Effector memory CD8-positive, alpha-beta T cell (primary cell): ENCODE measurements at regions not wholly inside any gene's neighbourhood (a gene's known extent, or its start where the extent isn't known, plus 50 kb on each side); places are given as distances from the start of the nearest gene placed in this dataset.

Experiments used
- ATAC-seq: fragments of 150-1000 bp; cut with Tn5 transposase; replicated peaks from 2 replicates; pipeline ENCODE4 v1.10.0; 2021; ENCODE audit warnings: mild to moderate bottlenecking, moderate library complexity
- DNase-seq, 3 experiments: peaks; one replicate each; pipeline ENCODE4 v3.0.0; 2021
- H3K27ac Mint-ChIP-seq, 2 donors: one replicate each; pipeline ENCODE4 v1.8.0; 2022; ENCODE audit warnings: mild to moderate bottlenecking in 2 of 2, mixed read lengths in 2 of 2, moderate library complexity in 2 of 2
- H3K27me3 Mint-ChIP-seq, 2 donors: one replicate each; pipeline ENCODE4 v1.8.0; 2022; ENCODE audit warnings: mixed read lengths in 2 of 2
- H3K36me3 Mint-ChIP-seq: one replicate; pipeline ENCODE4 v1.8.0; 2022; ENCODE audit warnings: mild to moderate bottlenecking, moderate library complexity, mixed read lengths; ENCODE audit not compliant: insufficient read depth
- H3K4me1 Mint-ChIP-seq, 2 donors: one replicate each; pipeline ENCODE4 v1.8.0; 2022; ENCODE audit warnings: low read depth in 2 of 2, mixed read lengths in 2 of 2
- H3K4me3 Mint-ChIP-seq, 2 donors: one replicate each; pipeline ENCODE4 v1.8.0; 2022; ENCODE audit warnings: mild to moderate bottlenecking in 2 of 2, mixed read lengths in 2 of 2, moderate library complexity in 2 of 2
- H3K9me3 Mint-ChIP-seq, 2 donors: one replicate each; pipeline ENCODE4 v1.8.0; 2022; ENCODE audit warnings: mixed read lengths in 2 of 2

DNA sequence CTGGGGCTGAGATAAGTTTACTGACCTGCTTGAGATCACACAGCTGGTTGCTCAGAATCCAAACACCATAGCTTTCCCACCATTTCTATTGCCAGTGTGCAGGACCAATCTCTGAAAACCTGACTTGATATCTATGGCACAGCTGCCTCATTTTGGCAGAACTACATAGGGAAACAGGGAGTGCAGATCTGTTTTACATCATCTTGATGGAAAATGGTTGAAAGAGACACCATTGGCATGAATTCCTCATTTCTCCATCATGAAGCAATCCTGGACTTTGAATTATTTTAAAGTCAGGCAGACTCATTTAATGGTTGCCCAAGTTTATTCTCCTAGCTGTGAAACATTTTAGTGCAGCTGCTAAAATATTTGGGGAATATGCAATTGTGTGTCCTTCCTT lies 1628.2 kb upstream of the SLC10A2 start:
- ATAC-seq (no peak), DNase-seq (no peak)
- Mint-ChIP-seq H3K4me1 (no peaks in the 10 kb centered on the region), H3K27ac (no peak overlapping the region), H3K9me3 (peaks cover 0 to 7% of the 10 kb centered on the region in 2 donors), H3K4me3 (no peak overlapping the region), H3K27me3 (no peaks in the 10 kb centered on the region), H3K36me3 (no peaks in the 10 kb centered on the region)

DNA sequence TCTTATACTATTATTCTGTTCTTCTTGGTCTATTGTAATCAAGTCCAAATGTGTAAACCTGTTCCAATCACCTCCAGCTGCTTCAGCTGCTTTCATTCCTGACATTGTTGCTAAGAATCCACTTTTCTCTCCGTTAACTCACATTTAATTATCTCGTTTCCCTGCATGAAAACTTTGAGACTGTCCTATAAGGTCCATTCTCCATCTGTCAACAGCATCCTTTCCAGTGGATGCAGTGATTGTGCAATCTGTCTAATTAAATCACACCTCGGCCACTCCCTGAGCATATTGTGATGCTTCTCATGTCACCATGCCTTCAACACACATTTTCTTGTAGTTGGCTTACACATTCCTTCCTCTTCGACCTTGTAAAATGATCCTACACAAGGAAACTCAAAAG lies 1626.9 kb upstream of the SLC10A2 start:
- DNase-seq (no peak), ATAC-seq (no peak)
- H3K9me3 Mint-ChIP-seq = peaks cover 0 to 7% of the 10 kb centered on the region in 2 donors
- no peaks in the 10 kb centered on the region for H3K27me3 Mint-ChIP-seq
- H3K27ac Mint-ChIP-seq = no peak overlapping the region
- no peaks in the 10 kb centered on the region for H3K4me1 Mint-ChIP-seq
- no peak overlapping the region for H3K4me3 Mint-ChIP-seq
- H3K36me3 Mint-ChIP-seq = no peaks in the 10 kb centered on the region

DNA sequence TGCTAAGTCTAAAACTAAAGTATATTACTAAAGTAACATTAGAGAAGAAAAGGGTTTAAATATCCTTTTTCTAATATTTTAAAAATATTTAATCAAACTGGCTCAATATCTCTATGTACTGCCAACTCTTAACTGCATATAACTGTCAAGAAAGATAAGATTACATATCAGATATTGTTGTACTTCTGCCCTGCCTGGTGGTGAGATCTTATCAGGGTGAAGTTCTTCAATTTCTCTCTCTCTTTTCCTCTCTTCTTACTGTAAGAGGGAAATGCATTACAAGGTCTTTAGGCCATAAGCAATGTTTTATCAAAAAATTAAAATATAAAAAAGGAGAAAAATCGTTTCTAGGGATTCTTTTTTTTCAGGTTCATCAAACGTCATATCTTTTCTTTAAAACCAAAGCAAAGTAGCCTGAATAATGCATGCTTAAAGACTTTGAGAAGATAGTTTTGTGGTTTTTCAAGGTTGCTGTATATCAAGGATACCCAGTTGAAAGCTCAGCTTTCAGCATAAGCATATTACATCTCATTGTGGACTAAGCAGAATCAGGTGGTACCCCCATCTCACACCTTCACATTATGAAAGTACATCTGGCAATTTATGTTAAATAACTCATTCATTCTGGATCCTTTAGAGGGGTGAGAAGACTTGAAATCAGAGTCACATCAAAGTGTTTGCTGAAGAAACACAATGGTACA lies 1625.7 kb upstream of the SLC10A2 start:
- Mint-ChIP-seq H3K4me3 (no peak overlapping the region), H3K9me3 (peaks cover 0 to 5% of the 10 kb centered on the region in 2 donors), H3K27me3 (no peaks in the 10 kb centered on the region), H3K36me3 (no peaks in the 10 kb centered on the region), H3K4me1 (no peaks in the 10 kb centered on the region), H3K27ac (no peak overlapping the region)
- ATAC-seq = no peak
- no peak for DNase-seq

DNA sequence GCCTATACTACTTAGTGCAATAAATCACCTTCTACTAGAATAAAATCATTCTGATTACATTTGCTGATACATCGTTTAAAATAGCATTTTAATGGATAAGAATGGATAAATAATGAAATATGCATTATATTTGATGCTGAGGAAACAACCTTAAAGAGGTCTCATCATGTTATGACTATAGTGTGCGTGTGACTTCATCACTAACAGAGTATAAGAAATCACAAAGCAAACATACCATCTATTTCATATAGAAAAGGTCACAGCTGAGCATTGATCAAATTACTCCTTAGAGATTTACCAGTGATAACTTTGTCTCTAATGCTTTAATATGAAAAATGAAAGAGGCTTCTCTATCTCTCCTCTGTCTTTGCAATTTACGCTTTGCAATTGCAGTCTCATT lies 1620.3 kb upstream of the SLC10A2 start:
- Mint-ChIP-seq H3K4me1 (no peaks in the 10 kb centered on the region), H3K27ac (no peak overlapping the region), H3K9me3 (peaks cover 0 to 6% of the 10 kb centered on the region in 2 donors), H3K4me3 (no peak overlapping the region), H3K27me3 (no peaks in the 10 kb centered on the region), H3K36me3 (no peaks in the 10 kb centered on the region)
- ATAC-seq = no peak
- DNase-seq = no peak

DNA sequence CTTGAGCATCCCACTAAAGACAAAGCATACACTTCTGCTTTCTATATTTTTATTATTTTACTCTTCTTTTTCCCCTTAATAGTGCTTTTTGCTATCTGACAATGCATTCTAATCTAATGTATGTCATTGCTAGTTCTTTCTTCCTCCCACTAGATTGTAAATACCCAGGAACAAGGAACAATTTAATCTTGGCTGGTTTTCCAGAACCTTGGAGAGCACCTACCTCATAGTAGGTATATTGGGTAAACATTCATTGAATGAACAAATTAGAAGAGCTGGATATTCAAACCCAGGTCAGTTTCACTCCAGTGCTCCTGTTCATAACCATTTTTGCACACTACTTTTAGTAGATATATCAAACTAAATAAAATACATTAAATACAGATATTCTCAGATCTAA lies 1617.6 kb upstream of the SLC10A2 start:
- H3K4me1 Mint-ChIP-seq = no peaks in the 10 kb centered on the region
- peaks cover 0 to 4% of the 10 kb centered on the region in 2 donors for H3K9me3 Mint-ChIP-seq
- no peak overlapping the region for H3K4me3 Mint-ChIP-seq
- ATAC-seq = no peak
- no peaks in the 10 kb centered on the region for H3K27me3 Mint-ChIP-seq
- no peak overlapping the region for H3K27ac Mint-ChIP-seq
- H3K36me3 Mint-ChIP-seq = no peaks in the 10 kb centered on the region
- DNase-seq = no peak

DNA sequence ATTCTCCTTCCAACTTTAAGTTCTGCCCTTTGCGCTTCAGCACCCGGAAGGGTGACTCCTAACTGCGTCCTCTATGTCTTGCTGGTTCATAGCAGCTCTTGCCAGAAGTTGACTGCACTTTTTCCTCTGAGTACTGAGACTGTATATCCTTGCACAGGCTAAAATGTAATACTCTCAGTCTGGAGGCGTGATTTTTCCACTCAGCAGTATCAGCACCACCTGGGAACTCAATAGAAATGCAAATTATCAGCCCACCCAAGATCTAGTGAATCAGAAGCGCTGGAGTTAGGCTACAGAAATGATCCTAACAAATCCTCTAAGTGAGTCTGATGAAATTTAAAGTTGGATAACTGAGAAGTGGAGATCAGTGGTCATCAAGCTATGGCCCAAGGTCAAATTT lies 1611.9 kb upstream of the SLC10A2 start:
- Mint-ChIP-seq H3K4me3 (no peak overlapping the region), H3K27ac (no peak overlapping the region), H3K4me1 (no peaks in the 10 kb centered on the region), H3K36me3 (no peaks in the 10 kb centered on the region), H3K27me3 (no peaks in the 10 kb centered on the region), H3K9me3 (peaks cover 0 to 6% of the 10 kb centered on the region in 2 donors)
- no peak for ATAC-seq
- no peak for DNase-seq

DNA sequence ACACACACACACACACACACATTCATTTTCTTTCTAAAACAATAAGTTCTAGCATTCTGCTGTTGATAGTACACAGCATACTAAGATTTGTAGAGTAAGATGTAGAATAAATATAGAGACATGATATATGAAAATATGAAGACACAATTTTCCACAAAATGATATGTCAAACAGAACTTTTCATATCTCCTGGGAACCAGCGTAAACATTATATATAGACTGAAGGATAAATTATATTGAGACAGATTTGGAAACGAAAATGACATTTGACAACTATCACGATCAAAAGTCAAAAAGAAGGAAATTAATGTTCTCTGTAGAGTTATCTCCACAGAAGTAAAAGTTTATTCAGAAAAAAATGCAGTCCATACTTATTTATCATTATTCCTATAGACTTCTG lies 1605.7 kb upstream of the SLC10A2 start:
- ATAC-seq = no peak
- no peak overlapping the region for H3K4me3 Mint-ChIP-seq
- peaks cover 5 to 7% of the 10 kb centered on the region in 2 donors for H3K9me3 Mint-ChIP-seq
- no peaks in the 10 kb centered on the region for H3K36me3 Mint-ChIP-seq
- no peaks in the 10 kb centered on the region for H3K4me1 Mint-ChIP-seq
- H3K27ac Mint-ChIP-seq = no peak overlapping the region
- no peak for DNase-seq
- no peaks in the 10 kb centered on the region for H3K27me3 Mint-ChIP-seq

DNA sequence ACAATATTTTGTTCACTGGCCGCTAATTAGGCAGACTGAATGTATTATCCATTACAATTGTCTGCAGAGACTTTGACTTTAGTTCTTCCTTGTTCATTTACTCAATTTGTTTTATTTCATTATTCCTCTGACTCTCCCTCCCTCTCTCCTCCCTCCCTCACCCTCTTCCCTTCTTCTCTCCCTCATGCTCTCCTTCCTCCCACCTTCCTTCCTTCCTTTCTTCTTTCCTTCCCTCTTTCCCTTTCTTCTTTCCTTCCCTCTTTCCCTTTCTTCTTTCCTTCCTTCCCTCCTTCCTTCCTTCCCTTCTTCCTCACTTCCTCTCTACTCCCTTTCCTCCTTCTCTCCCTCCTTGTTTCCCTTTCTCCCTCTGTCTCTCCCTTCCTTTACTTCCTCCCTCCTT lies 1591.0 kb upstream of the SLC10A2 start:
- Mint-ChIP-seq H3K4me1 (no peaks in the 10 kb centered on the region), H3K36me3 (no peaks in the 10 kb centered on the region), H3K27ac (no peak overlapping the region), H3K27me3 (no peaks in the 10 kb centered on the region), H3K9me3 (peaks cover 0 to 4% of the 10 kb centered on the region in 2 donors), H3K4me3 (no peak overlapping the region)
- ATAC-seq (no peak), DNase-seq (no peak)

DNA sequence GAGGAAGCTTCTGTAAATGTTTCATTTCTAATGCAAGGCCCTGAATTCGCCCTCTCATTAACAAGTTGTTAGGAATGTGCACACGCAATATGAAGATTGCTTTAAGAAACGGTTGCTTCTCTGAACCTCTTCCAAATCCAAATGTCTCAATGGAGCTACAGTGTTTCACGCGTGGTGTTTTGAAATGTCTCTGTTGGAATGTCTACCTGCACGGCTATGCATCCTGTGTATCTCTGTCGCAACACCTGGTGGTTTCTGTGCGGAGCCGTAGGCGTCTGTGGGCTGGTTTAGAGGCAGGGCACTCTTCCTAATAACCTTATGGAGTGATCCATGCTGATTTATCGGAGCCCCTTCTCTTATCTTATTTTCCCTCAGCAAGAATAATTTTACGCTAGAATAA lies 1584.2 kb upstream of the SLC10A2 start:
- no peak overlapping the region for H3K27ac Mint-ChIP-seq
- H3K36me3 Mint-ChIP-seq = no peaks in the 10 kb centered on the region
- ATAC-seq = no peak
- no peaks in the 10 kb centered on the region for H3K4me1 Mint-ChIP-seq
- no peak overlapping the region for H3K4me3 Mint-ChIP-seq
- no peaks in the 10 kb centered on the region for H3K27me3 Mint-ChIP-seq
- DNase-seq = no peak
- H3K9me3 Mint-ChIP-seq = peaks cover 4 to 6% of the 10 kb centered on the region in 2 donors

DNA sequence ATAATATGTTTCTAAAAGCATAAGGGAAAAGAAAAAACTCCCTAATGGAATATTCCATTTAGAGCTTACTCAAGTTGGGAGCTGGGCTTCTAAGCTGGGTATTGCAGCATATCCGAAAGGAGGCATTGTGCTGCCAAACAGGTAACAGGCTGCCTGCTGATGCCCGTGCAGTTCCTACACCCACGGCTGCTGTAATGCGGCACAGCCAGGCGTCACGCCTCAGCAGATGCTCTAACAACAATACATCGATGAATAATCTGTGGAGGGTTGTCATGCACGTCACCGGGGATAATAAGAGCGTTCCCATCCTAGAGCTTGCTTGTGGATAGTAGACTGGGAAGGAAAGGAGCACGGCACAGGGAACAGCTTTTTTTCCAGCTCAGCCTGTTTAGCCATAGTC lies 1582.1 kb upstream of the SLC10A2 start:
- no peak for DNase-seq
- H3K4me1 Mint-ChIP-seq = no peaks in the 10 kb centered on the region
- H3K27me3 Mint-ChIP-seq = no peaks in the 10 kb centered on the region

DNA sequence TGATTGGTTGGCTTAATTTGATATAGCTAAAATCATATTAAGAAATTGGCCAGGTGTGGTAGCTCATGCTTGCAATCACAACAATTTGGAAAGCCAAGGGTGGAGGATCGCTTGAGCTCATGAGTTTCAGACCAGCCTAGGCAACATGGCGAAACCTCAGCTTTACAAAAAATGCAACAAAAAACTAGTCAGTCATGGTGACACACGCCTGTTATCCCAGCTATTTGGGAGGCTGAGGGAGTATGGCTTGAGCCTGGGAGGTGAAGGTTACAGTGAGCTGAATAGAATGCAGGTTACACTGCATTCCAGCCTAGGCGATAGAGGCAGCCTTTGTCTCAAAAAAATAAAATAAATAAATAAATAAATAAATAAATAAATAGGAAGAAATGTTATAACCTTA lies 1579.6 kb upstream of the SLC10A2 start:
- Mint-ChIP-seq H3K4me1 (no peaks in the 10 kb centered on the region), H3K27me3 (no peaks in the 10 kb centered on the region), H3K27ac (no peak overlapping the region), H3K9me3 (peaks cover 0 to 6% of the 10 kb centered on the region in 2 donors), H3K4me3 (no peak overlapping the region), H3K36me3 (no peaks in the 10 kb centered on the region)
- ATAC-seq (no peak), DNase-seq (no peak)

More for the DNA sequence above, 1582.1 kb upstream of the SLC10A2 start:
- Mint-ChIP-seq H3K4me3 (no peak overlapping the region), H3K27ac (no peak overlapping the region), H3K9me3 (peaks cover under 1 to 6% of the 10 kb centered on the region in 2 donors), H3K36me3 (no peaks in the 10 kb centered on the region)
- no peak for ATAC-seq

DNA sequence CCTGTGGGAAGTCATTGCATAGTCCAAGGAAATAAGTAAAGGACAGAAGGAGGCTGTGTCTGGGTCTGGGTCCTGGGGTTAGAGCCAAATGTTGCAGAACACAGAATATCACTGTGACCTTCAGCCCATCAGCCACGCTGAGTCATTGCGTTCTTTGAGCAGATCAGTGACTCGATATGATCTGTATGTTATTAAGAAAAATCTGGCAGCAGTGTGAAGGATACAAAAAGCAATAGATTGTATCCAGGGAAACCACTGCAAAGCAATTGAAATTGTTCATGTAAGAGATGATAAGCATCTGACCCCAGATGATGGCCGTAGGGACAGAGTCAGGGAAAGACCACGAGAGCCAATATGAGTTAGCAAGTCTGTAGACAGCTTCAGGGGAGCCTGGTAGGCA lies 1575.1 kb upstream of the SLC10A2 start:
- DNase-seq (no peak), ATAC-seq (no peak)
- Mint-ChIP-seq H3K27ac (no peak overlapping the region), H3K4me3 (no peak overlapping the region), H3K36me3 (no peaks in the 10 kb centered on the region), H3K27me3 (no peaks in the 10 kb centered on the region), H3K4me1 (no peaks in the 10 kb centered on the region), H3K9me3 (no peaks in the 10 kb centered on the region)

DNA sequence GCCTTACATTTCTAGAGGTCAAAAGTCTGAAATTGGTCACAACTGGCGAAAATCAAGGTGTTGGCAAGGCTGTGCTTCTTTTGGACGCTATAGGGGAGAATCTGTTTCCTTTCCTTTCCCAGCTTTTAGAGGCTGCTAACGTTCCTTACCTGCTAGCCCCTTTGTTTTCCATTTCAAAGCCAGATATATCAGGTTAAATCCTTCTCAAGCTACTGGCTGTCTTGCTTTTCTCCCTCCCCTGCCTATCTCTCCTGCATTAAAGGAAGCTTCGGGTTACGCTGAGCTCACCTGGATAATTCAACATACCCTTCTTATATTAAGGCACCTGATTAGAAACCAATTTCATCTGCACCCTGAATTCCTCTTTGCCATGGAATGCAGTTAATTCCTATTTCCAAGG lies 1569.7 kb upstream of the SLC10A2 start:
- Mint-ChIP-seq H3K9me3 (no peaks in the 10 kb centered on the region), H3K36me3 (no peaks in the 10 kb centered on the region), H3K27ac (no peak overlapping the region), H3K4me1 (no peaks in the 10 kb centered on the region), H3K4me3 (no peak overlapping the region), H3K27me3 (no peaks in the 10 kb centered on the region)
- DNase-seq (no peak), ATAC-seq (no peak)

DNA sequence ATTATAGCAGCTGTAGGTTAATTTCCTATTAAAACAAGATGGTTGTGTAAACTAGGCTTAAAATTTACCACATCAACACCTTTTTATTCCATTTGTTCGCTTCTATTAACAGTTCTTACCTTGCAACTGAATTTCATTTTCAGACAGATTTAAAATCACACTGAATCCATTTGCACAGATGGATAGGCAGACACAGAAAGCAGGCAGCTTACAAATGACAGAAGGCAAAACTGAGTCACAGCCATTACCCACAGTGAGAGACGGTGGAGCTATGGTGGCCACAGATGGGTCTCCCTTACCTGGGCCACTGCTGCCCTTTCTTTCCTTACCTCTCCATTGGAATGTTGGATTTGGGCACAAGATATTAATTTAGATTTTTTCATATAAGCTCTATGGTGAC lies 1567.8 kb upstream of the SLC10A2 start:
- no peaks in the 10 kb centered on the region for H3K27me3 Mint-ChIP-seq

DNA sequence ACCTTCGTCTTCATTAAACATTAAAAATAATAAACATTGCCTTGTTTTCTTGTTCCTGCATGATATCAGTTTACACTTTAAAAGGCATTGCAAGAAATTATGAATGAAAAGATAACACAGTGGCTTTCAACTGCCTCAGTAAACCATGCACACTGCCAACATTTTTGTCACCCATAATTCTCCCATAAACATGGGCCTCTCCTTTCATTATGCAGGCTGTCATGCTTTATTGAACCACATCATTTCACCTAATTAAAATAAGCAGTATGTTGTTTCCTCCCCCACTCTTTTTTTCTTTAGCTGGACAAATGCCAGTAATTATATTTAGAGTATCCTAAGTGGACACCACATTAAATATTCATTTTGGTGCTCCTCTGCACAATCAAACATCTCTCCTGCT lies 1566.5 kb upstream of the SLC10A2 start:
- ATAC-seq (no peak), DNase-seq (no peak)
- Mint-ChIP-seq H3K4me1 (no peaks in the 10 kb centered on the region), H3K9me3 (no peaks in the 10 kb centered on the region), H3K27ac (no peak overlapping the region), H3K36me3 (no peaks in the 10 kb centered on the region), H3K4me3 (no peak overlapping the region), H3K27me3 (no peaks in the 10 kb centered on the region)

More for the DNA sequence above, 1567.8 kb upstream of the SLC10A2 start:
- DNase-seq = no peak
- no peaks in the 10 kb centered on the region for H3K9me3 Mint-ChIP-seq
- H3K36me3 Mint-ChIP-seq = no peaks in the 10 kb centered on the region
- H3K27ac Mint-ChIP-seq = no peak overlapping the region
- H3K4me3 Mint-ChIP-seq = no peak overlapping the region
- no peak for ATAC-seq
- H3K4me1 Mint-ChIP-seq = no peaks in the 10 kb centered on the region
